SU-DHL-6 (cell line): ENCODE measurements at regions not wholly inside any gene's neighbourhood (a gene's known extent, or its start where the extent isn't known, plus 50 kb on each side); places are given as distances from the start of the nearest gene placed in this dataset.

Experiments
- H2AFZ ChIP-seq: fragments of 200-600 bp; sonication (generic); 2 replicates; pipeline ENCODE4 v1.6.1; 2014; ENCODE audit warnings: low read depth, mild to moderate bottlenecking, moderate library complexity, mixed read lengths, antibody characterized with exemption, low read length; ENCODE audit not compliant: severe bottlenecking
- H3F3A ChIP-seq: fragments of 200-600 bp; shearing (Covaris generic); 2 replicates; pipeline ENCODE4 v1.6.0; 2016; ENCODE audit warnings: antibody characterized with exemption, mild to moderate bottlenecking; ENCODE audit not compliant: insufficient read depth
- H3K27ac ChIP-seq: fragments of 200-600 bp; sonication (generic); 2 replicates; pipeline ENCODE4 v1.5.1; 2016; ENCODE audit warnings: low read depth, mild to moderate bottlenecking, low read length, moderate library complexity, mixed read lengths
- H3K27me3 ChIP-seq: fragments of 200-600 bp; sonication (generic), shearing (Covaris generic); 2 replicates; pipeline ENCODE4 v1.6.0; 2014; ENCODE audit warnings: mild to moderate bottlenecking, low read length
- H3K36me3 ChIP-seq: fragments of 200-600 bp; sonication (generic); 2 replicates; pipeline ENCODE4 v1.6.1; 2014; ENCODE audit warnings: mild to moderate bottlenecking, low read length, mixed read lengths
- H3K4me2 ChIP-seq: fragments of 300-600, 200-600 bp; shearing (Covaris generic), sonication (generic); 2 replicates; pipeline ENCODE4 v1.6.0; 2014; ENCODE audit warnings: low read length, low read depth, mild to moderate bottlenecking; ENCODE audit not compliant: poor library complexity, severe bottlenecking
- H3K4me3 ChIP-seq: fragments of 200-600 bp; sonication (generic); 2 replicates; pipeline ENCODE4 v1.5.1; 2014; ENCODE audit warnings: antibody characterized with exemption, low read length, mild to moderate bottlenecking, mixed read lengths; ENCODE audit not compliant: insufficient read depth, poor library complexity, severe bottlenecking
- H3K79me2 ChIP-seq: fragments of 200-600 bp; sonication (generic); 2 replicates; pipeline ENCODE4 v1.6.1; 2014; ENCODE audit warnings: mild to moderate bottlenecking, low read length, moderate library complexity; ENCODE audit not compliant: insufficient read depth
- H3K9ac ChIP-seq: fragments of 200-600 bp; sonication (generic); 2 replicates; pipeline ENCODE4 v1.7.0; 2014; ENCODE audit warnings: mild to moderate bottlenecking, low read length
- H3K9me2 ChIP-seq: fragments of 200-600 bp; sonication (generic); replicated peaks from 2 replicates; pipeline ENCODE4 v1.6.1; 2014; ENCODE audit warnings: low read length; ENCODE audit not compliant: insufficient read depth
- H3K9me3 ChIP-seq: fragments of 200-600 bp; sonication (generic); 2 replicates; pipeline ENCODE4 v1.6.1; 2014; ENCODE audit warnings: low read length, mixed read lengths; ENCODE audit not compliant: insufficient read depth
- H4K20me1 ChIP-seq: fragments of 200-600 bp; sonication (generic); 2 replicates; pipeline ENCODE4 v1.6.1; 2014; ENCODE audit warnings: low read depth, mild to moderate bottlenecking, antibody characterized with exemption, low read length, moderate library complexity, mixed read lengths
- EZH2phosphoT487 ChIP-seq: fragments of 200-600 bp; sonication (generic), shearing (Covaris generic); conservative IDR thresholded peaks from 2 replicates; pipeline ENCODE4 v1.6.1; 2018; ENCODE audit warnings: mild to moderate bottlenecking, antibody characterized with exemption, low read length, moderate library complexity, mixed read lengths
- TF ChIP-seq, protein P1 (sequence below): fragments of 200-600 bp; sonication (generic); IDR thresholded peaks from one replicate; pipeline ENCODE4 v1.5.1; 2017; ENCODE audit warnings: antibody characterized with exemption, mild to moderate bottlenecking, low read length, moderate library complexity; ENCODE audit not compliant: insufficient read depth, poor library complexity, severe bottlenecking

DNA sequence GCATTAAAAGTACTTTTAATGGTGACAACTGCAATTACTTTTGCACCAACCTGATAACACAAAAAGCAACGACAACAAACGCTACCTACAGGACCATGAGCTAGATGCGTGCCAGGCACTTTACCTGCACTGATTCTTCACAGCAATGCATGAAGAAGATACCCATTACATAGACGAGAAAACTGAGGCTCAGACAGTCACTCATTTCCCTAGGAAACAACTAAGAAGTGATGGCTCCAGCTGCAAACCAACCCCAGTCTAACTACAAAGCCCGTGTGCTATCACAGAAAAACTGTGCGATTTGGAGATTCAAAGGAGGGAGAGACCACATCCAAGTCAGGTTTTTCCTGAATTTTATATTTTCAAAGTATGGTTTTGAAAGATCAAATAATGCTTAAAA, 80.1 kb upstream of the TP53I11 start:
- Histone ChIP-seq H3K4me3 (no peak overlapping the region), H3K36me3 (no peaks in the 10 kb centered on the region), H3K27ac (no peak overlapping the region), H3K4me2 (no peak overlapping the region), H3K9ac (no peak overlapping the region), H3K9me3 (no peaks in the 10 kb centered on the region), H3F3A (no peaks in the 10 kb centered on the region), H3K9me2 (no peaks in the 10 kb centered on the region), H3K79me2 (no peaks in the 10 kb centered on the region), H3K27me3 (no peaks in the 10 kb centered on the region), H2AFZ (no peak overlapping the region), H4K20me1 (no peaks in the 10 kb centered on the region)
- no peak for TF ChIP-seq EZH2phosphoT487
- TF ChIP-seq, protein P1, sequence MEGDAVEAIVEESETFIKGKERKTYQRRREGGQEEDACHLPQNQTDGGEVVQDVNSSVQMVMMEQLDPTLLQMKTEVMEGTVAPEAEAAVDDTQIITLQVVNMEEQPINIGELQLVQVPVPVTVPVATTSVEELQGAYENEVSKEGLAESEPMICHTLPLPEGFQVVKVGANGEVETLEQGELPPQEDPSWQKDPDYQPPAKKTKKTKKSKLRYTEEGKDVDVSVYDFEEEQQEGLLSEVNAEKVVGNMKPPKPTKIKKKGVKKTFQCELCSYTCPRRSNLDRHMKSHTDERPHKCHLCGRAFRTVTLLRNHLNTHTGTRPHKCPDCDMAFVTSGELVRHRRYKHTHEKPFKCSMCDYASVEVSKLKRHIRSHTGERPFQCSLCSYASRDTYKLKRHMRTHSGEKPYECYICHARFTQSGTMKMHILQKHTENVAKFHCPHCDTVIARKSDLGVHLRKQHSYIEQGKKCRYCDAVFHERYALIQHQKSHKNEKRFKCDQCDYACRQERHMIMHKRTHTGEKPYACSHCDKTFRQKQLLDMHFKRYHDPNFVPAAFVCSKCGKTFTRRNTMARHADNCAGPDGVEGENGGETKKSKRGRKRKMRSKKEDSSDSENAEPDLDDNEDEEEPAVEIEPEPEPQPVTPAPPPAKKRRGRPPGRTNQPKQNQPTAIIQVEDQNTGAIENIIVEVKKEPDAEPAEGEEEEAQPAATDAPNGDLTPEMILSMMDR = no peak

DNA sequence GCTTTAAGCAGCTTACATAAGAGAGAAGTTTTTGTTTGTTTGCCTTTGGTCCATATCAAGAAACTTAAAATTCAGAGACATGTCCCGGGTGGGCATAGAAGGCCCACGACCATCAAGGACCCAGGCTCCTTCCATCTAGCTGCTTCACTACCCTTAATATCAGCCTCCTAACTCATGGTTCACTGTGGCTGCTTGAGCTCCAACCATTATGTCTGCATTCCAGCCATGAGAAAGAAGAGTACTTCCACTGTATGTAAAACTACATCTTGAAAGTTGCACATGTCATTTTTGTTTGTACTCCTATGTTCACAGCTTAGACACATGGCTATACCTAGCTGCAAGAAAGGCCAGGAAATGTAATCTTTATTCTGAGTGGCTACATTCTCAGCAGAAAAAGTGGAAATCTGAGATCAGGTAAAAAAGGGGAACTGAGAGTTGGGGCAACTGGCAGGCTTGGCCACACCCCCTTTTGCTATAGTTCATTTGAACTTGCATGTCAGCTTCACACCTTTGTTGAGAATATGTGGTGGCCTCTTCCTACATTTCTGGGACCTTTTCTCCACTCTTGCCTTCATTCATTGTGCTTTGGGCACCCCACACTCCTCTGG, 81.3 kb upstream of the TP53I11 start:
- H2AFZ ChIP-seq = no peak overlapping the region

DNA sequence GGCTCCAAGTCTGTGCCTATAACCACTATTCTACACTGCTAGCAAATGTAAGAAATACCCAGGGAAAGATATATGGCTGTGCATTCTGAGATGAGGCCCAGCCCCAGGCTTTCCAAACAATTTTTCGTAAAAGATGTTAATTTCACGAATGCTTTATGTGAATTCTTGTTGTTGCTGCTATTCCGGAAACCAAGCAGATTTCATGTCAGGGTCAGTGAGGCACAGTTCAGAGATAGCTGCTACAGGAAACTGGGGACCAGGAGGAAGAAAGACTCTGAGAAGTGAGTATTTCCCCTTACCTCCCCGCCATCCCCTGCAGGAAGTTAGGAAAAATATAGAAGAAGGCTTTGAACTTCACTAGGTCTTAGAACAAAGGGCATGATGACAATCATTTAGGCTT, 84.7 kb upstream of the TP53I11 start:
- no peak for TF ChIP-seq EZH2phosphoT487
- TF ChIP-seq, protein P1 = no peak
- no peak overlapping the region for H3K4me3 ChIP-seq
- no peaks in the 10 kb centered on the region for H3K27me3 ChIP-seq
- no peaks in the 10 kb centered on the region for H3F3A ChIP-seq
- no peak overlapping the region for H3K27ac ChIP-seq
- H3K9ac ChIP-seq = no peak overlapping the region
- no peaks in the 10 kb centered on the region for H3K79me2 ChIP-seq
- H3K9me3 ChIP-seq = no peaks in the 10 kb centered on the region
- no peaks in the 10 kb centered on the region for H3K36me3 ChIP-seq
- no peak overlapping the region for H3K4me2 ChIP-seq
- H3K9me2 ChIP-seq = no peaks in the 10 kb centered on the region
- no peak overlapping the region for H2AFZ ChIP-seq
- no peaks in the 10 kb centered on the region for H4K20me1 ChIP-seq

More for the DNA sequence above, 81.3 kb upstream of the TP53I11 start:
- no peaks in the 10 kb centered on the region for H3K79me2 ChIP-seq
- no peaks in the 10 kb centered on the region for H3K27me3 ChIP-seq
- H3K36me3 ChIP-seq = no peaks in the 10 kb centered on the region
- no peak for TF ChIP-seq EZH2phosphoT487
- TF ChIP-seq, protein P1 = no peak
- H3K4me2 ChIP-seq = no peak overlapping the region
- H3F3A ChIP-seq = no peaks in the 10 kb centered on the region
- no peaks in the 10 kb centered on the region for H3K9me3 ChIP-seq
- H3K4me3 ChIP-seq = no peak overlapping the region
- no peak overlapping the region for H3K9ac ChIP-seq
- H4K20me1 ChIP-seq = no peaks in the 10 kb centered on the region
- H3K9me2 ChIP-seq = no peaks in the 10 kb centered on the region
- no peak overlapping the region for H3K27ac ChIP-seq

DNA sequence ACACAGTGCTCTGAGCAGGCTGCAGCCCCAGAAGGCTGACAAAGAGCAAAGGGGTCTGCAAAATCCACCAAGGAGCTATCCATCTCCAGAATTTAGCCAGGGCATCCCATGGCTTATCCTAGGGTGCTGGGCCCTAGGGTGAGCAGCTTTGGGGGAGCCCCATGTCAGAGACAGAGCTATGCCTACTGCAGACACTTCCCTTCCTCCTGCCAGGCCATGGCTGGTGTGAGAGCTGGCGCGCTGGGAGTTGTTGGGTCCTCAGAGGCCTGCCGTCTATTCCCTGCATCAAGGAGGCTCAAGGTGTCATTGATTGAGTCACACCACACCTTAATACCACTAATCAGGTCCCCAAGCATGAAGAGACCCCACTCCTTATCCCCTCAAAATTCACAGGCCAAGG, 85.3 kb upstream of the TP53I11 start:
- Histone ChIP-seq H2AFZ (no peak overlapping the region), H3K4me3 (no peak overlapping the region), H3K27ac (no peak overlapping the region), H3K9me2 (no peaks in the 10 kb centered on the region), H3K79me2 (no peaks in the 10 kb centered on the region), H3K27me3 (no peaks in the 10 kb centered on the region), H3K9ac (no peak overlapping the region), H4K20me1 (no peaks in the 10 kb centered on the region), H3K4me2 (no peak overlapping the region), H3F3A (no peaks in the 10 kb centered on the region), H3K9me3 (no peaks in the 10 kb centered on the region), H3K36me3 (no peaks in the 10 kb centered on the region)
- TF ChIP-seq, protein P1 = no peak
- no peak for TF ChIP-seq EZH2phosphoT487
